Activated naive CD8-positive, alpha-beta T cell treated with anti-CD3 and anti-CD28 coated beads, Interleukin-2, amount 50 U/mL, for 24 hours (primary cell): ENCODE measurements at regions not wholly inside any gene's neighbourhood (a gene's known extent, or its start where the extent isn't known, plus 50 kb on each side); places are given as distances from the start of the nearest gene placed in this dataset.
"Not testable (repeated sequence)": the region's sequence is repeated elsewhere in the genome, so short reads cannot be mapped to it uniquely, and the experiment has no call there.

Experiments
- ATAC-seq: fragments of 150-1000 bp; cut with Tn5 transposase; one replicate; pipeline ENCODE4 v1.10.0; 2021
- DNase-seq: peaks from one replicate; pipeline ENCODE4 v3.0.0; 2021
- H3K27ac Mint-ChIP-seq: one replicate; pipeline ENCODE4 v1.8.0; 2021; ENCODE audit warnings: mild to moderate bottlenecking, mixed read lengths
- H3K27me3 Mint-ChIP-seq: one replicate; pipeline ENCODE4 v1.8.0; 2021; ENCODE audit warnings: mixed read lengths
- H3K36me3 Mint-ChIP-seq: one replicate; pipeline ENCODE4 v1.8.0; 2021; ENCODE audit warnings: low read depth, mixed read lengths
- H3K4me1 Mint-ChIP-seq: one replicate; pipeline ENCODE4 v1.8.0; 2021; ENCODE audit warnings: mixed read lengths
- H3K4me3 Mint-ChIP-seq: one replicate; pipeline ENCODE4 v1.8.0; 2021; ENCODE audit warnings: mild to moderate bottlenecking, moderate library complexity, mixed read lengths
- H3K9me3 Mint-ChIP-seq: one replicate; pipeline ENCODE4 v1.8.0; 2021; ENCODE audit warnings: mixed read lengths

- ATAC-seq, result no peak
- Mint-ChIP-seq H3K27me3 (no peaks in the 10 kb centered on the region), H3K4me1 (no peaks in the 10 kb centered on the region), H3K27ac (no peak overlapping the region), H3K4me3 (no peak overlapping the region), H3K36me3 (peaks cover 6% of the 10 kb centered on the region), H3K9me3 (peaks cover 7% of the 10 kb centered on the region)
- DNase-seq, result no peak
These were observed 134.6 kb downstream of the ASMT start for GRCh38 chrX:1749499-1749898.

GRCh38 chrX:1750267-1750666, 135.4 kb downstream of the ASMT start:
- no peak for ATAC-seq
- Mint-ChIP-seq H3K4me1 (no peaks in the 10 kb centered on the region), H3K9me3 (peaks cover 4% of the 10 kb centered on the region), H3K27me3 (no peaks in the 10 kb centered on the region), H3K27ac (no peak overlapping the region), H3K36me3 (no peaks in the 10 kb centered on the region), H3K4me3 (no peak overlapping the region)
- no peak for DNase-seq

DNA sequence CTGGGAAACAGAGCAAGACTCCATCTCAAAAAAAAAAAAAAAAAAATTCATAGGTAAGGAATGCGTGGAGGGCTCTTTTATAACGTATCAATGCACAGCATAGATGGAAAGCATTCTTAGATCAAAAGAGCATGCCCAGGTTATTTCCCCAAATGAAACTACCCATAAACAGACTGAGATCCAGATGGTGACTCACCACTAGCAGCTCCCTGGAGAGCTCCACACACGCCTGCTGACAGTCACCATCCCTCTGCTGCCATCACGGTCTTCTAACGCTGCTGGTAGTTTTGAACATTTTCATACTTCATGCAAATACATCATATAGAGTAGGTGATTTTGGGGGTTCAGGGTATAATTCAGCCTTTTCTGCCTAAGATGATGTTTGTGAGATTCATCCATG, 136.9 kb downstream of the ASMT start:
- no peaks in the 10 kb centered on the region for H3K4me1 Mint-ChIP-seq
- H3K36me3 Mint-ChIP-seq, result peaks cover under 1% of the 10 kb centered on the region
- no peaks in the 10 kb centered on the region for H3K27me3 Mint-ChIP-seq
- ATAC-seq (no peak), DNase-seq (no peak)
- peaks cover 11% of the 10 kb centered on the region for H3K9me3 Mint-ChIP-seq
- H3K27ac Mint-ChIP-seq, result no peak overlapping the region
- no peak overlapping the region for H3K4me3 Mint-ChIP-seq

- H3K27me3 Mint-ChIP-seq, DNase-seq, H3K36me3 Mint-ChIP-seq, H3K27ac Mint-ChIP-seq, H3K4me1 Mint-ChIP-seq, ATAC-seq, H3K4me3 Mint-ChIP-seq: not testable (repeated sequence)
- H3K9me3 Mint-ChIP-seq, result peaks cover 11% of the 10 kb centered on the region
These were observed 137.9 kb downstream of the ASMT start for GRCh38 chrX:1752799-1753198.

GRCh38 chrX:1754077-1754476, 139.2 kb downstream of the ASMT start:
- Mint-ChIP-seq H3K36me3 (peaks cover 5% of the 10 kb centered on the region), H3K4me1 (no peaks in the 10 kb centered on the region), H3K4me3 (no peak overlapping the region), H3K27ac (no peak overlapping the region), H3K9me3 (peaks cover 11% of the 10 kb centered on the region), H3K27me3 (no peaks in the 10 kb centered on the region)
- ATAC-seq, result no peak
- DNase-seq, result no peak

GRCh38 chrX:1763294-1763693, 148.4 kb downstream of the ASMT start:
- Mint-ChIP-seq H3K27me3 (peaks cover 2% of the 10 kb centered on the region), H3K4me1 (peaks cover 8% of the 10 kb centered on the region), H3K9me3 (peaks cover 18% of the 10 kb centered on the region), H3K27ac (no peak overlapping the region), H3K4me3 (no peak overlapping the region), H3K36me3 (peaks cover 8% of the 10 kb centered on the region)
- no peak for ATAC-seq
- DNase-seq, result no peak

DNA sequence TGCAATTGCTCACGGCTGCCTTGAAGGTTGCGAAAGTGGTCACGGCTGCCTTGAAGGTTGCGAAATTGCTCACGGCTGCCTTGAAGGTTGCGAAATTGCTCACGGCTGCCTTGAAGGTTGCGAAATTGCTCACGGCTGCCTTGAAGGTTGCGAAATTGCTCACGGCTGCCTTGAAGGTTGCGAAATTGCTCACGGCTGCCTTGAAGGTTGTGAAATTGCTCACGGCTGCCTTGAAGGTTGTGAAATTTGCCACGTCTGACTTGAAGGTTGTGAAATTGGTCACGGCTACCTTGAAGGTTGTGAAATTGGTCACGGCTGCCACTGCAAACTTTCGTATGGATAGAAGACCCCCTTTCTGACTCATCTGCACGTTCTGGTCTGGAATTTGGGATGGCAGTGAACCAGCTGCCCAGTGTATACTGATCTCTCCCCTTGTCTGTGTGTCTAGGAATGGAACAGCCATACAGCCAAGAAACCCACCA, 150.1 kb downstream of the ASMT start:
- not testable (repeated sequence) for H3K36me3 Mint-ChIP-seq, ATAC-seq, H3K4me1 Mint-ChIP-seq, H3K27me3 Mint-ChIP-seq, DNase-seq, H3K4me3 Mint-ChIP-seq
- Mint-ChIP-seq H3K27ac (peak overlapping the region; percentile 71), H3K9me3 (peaks cover 29% of the 10 kb centered on the region)

DNA sequence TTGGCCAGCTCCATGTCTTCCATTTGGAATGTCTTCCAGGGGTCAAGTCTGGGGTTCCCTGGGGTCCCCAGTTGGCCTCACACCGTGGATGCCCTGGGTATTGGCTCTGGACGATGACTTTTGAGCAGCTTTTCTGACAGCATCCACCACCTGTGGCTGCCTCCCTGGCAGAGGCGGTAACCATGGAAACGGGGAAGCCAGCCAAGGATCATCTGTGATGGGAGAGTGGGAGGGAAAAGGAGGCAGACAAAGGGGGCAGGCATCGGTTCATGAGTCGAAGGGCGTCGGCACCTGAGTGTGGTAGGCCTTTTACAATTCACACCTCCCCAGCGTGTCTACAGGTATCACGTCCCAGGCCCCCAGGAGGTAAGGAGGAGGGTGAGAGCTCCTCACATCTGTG, 152.2 kb downstream of the ASMT start:
- DNase-seq (no peak), ATAC-seq (peak; percentile 28)
- H3K27ac Mint-ChIP-seq, result no peak overlapping the region
- peaks cover 42% of the 10 kb centered on the region for H3K9me3 Mint-ChIP-seq
- peaks cover 8% of the 10 kb centered on the region for H3K4me1 Mint-ChIP-seq
- H3K4me3 Mint-ChIP-seq, result no peak overlapping the region
- H3K36me3 Mint-ChIP-seq, result peaks cover 8% of the 10 kb centered on the region
- no peaks in the 10 kb centered on the region for H3K27me3 Mint-ChIP-seq

- no peak for DNase-seq
- no peaks in the 10 kb centered on the region for H3K36me3 Mint-ChIP-seq
- peaks cover 2% of the 10 kb centered on the region for H3K27me3 Mint-ChIP-seq
- H3K4me3 Mint-ChIP-seq, result no peak overlapping the region
- H3K27ac Mint-ChIP-seq, result no peak overlapping the region
- peak; percentile 54 for ATAC-seq
- H3K9me3 Mint-ChIP-seq, result peaks cover 3% of the 10 kb centered on the region
- peaks cover 2% of the 10 kb centered on the region for H3K4me1 Mint-ChIP-seq
These were observed 164.0 kb downstream of the ASMT start for GRCh38 chrX:1778817-1779216.

DNA sequence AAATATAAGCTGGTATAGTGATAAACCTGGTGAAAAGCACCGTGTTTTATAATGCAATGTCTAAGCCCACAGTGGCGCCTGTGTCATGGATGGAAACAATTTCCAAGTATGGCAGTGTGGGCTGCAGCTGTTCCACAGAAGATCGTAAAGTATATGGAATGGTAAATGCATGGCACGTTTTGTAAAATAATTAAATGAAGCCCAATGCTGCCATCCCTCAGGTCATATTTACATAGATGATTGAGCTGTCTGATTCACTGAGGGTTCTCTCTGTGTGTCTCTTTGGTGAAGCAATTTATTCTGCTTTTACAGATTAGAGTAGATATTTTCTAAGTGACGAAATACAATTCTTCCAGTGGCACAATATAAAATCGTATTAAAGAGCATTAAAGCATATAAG, 164.8 kb downstream of the ASMT start:
- H3K36me3 Mint-ChIP-seq, result no peaks in the 10 kb centered on the region
- H3K27ac Mint-ChIP-seq, result no peak overlapping the region
- H3K4me3 Mint-ChIP-seq, result no peak overlapping the region
- ATAC-seq (no peak), DNase-seq (no peak)
- peaks cover 2% of the 10 kb centered on the region for H3K4me1 Mint-ChIP-seq
- H3K9me3 Mint-ChIP-seq, result peaks cover 8% of the 10 kb centered on the region
- peaks cover 2% of the 10 kb centered on the region for H3K27me3 Mint-ChIP-seq

DNA sequence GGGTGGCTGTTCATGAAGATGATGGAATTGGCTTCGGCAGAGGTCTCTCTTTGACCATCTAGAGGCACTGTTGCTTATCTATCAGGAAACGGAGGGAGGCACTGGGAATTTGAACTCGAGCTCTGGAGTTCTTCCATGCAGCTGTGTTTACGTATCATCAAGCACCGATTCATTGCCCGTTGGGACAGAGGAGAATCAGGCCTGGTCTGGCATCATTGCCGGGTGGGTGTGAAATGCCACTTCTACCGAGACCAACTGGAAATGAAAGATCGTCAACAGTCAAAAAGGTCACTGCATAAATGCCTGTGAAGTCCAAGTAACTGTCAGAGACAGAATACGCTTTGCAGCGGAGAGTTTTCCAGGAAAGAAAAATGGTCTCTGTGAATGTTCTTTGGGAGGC, 166.9 kb downstream of the ASMT start:
- peaks cover 25% of the 10 kb centered on the region for H3K9me3 Mint-ChIP-seq
- no peaks in the 10 kb centered on the region for H3K27me3 Mint-ChIP-seq
- H3K36me3 Mint-ChIP-seq, result peaks cover 2% of the 10 kb centered on the region
- peaks cover 2% of the 10 kb centered on the region for H3K4me1 Mint-ChIP-seq
- no peak for ATAC-seq
- H3K27ac Mint-ChIP-seq, result no peak overlapping the region
- H3K4me3 Mint-ChIP-seq, result no peak overlapping the region
- no peak for DNase-seq

DNA sequence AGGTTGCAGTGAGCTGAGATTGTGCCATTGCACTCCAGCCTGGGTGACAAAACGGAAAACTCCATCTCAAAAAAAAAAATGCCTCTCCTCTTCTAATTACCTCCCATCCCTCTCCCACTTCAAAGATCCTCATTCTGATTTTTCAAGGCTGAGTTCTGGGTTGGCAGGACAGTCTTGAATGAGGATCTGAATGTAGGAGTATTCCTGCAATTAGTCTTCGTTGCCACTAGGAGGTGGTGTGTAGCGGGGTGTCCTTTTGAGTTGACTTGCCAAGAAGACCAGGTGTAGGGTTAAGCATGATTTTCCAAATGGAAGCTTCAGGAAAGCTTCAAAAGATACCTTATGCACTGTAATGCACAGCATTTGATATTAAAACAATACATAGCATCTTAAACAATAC, 169.9 kb downstream of the ASMT start:
- H3K9me3 Mint-ChIP-seq, result peaks cover 25% of the 10 kb centered on the region
- ATAC-seq, result no peak
- DNase-seq, result no peak
- no peaks in the 10 kb centered on the region for H3K4me1 Mint-ChIP-seq
- no peak overlapping the region for H3K4me3 Mint-ChIP-seq
- no peak overlapping the region for H3K27ac Mint-ChIP-seq
- H3K27me3 Mint-ChIP-seq, result no peaks in the 10 kb centered on the region
- peaks cover 2% of the 10 kb centered on the region for H3K36me3 Mint-ChIP-seq

- Mint-ChIP-seq H3K4me1 (no peaks in the 10 kb centered on the region), H3K27ac (no peak overlapping the region), H3K27me3 (no peaks in the 10 kb centered on the region), H3K9me3 (peaks cover 25% of the 10 kb centered on the region), H3K36me3 (peaks cover 2% of the 10 kb centered on the region), H3K4me3 (no peak overlapping the region)
- DNase-seq (no peak), ATAC-seq (no peak)
These were observed 173.5 kb downstream of the ASMT start for GRCh38 chrX:1788300-1788911.

- no peaks in the 10 kb centered on the region for H3K36me3 Mint-ChIP-seq
- DNase-seq, result no peak
- H3K9me3 Mint-ChIP-seq, result no peaks in the 10 kb centered on the region
- no peak overlapping the region for H3K27ac Mint-ChIP-seq
- no peak overlapping the region for H3K4me3 Mint-ChIP-seq
- H3K4me1 Mint-ChIP-seq, result no peaks in the 10 kb centered on the region
- H3K27me3 Mint-ChIP-seq, result no peaks in the 10 kb centered on the region
- no peak for ATAC-seq
These were observed 177.8 kb downstream of the ASMT start for GRCh38 chrX:1792636-1793035.

DNA sequence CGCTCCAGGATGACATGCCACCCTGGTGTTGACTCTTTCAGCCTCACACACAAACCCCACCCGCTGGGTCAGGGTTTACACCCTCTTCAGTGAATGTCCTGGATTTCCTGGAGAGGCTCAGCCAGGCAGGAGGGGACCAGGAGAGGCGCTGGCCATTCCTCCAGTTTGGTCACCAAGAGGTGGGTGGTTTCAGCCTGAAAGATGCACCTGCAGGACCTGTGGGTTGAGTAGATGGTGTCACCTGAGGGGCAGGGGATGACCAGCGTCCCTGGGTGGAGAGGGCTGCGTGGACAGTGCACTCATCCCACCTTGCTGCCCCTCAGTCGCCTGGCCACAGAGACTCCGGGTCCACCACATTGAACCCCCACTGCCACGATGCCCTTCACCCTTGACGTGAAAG, 179.7 kb downstream of the ASMT start:
- Mint-ChIP-seq H3K27ac (no peak overlapping the region), H3K4me3 (no peak overlapping the region), H3K36me3 (no peaks in the 10 kb centered on the region), H3K9me3 (no peaks in the 10 kb centered on the region), H3K4me1 (no peaks in the 10 kb centered on the region), H3K27me3 (no peaks in the 10 kb centered on the region)
- ATAC-seq (no peak), DNase-seq (no peak)

DNA sequence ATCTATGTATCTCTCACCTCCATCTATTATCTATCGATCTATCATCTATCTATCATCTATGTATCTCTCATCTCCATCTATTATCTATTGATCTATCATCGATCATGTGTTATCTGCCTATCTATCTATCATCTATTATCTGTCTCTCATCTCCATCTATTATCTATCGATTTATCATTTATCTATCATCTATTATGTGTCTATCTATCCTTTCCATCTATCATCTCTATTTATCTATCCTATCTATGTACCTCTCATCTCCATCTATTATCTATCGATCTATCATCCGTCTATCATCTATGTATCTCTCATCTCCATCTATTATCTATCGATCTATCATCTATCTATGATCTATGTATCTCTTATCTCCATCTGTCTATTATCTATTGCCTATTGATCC, 188.1 kb downstream of the ASMT start:
- Mint-ChIP-seq H3K4me1 (no peaks in the 10 kb centered on the region), H3K27me3 (no peaks in the 10 kb centered on the region), H3K4me3 (no peak overlapping the region), H3K27ac (no peak overlapping the region), H3K9me3 (no peaks in the 10 kb centered on the region), H3K36me3 (no peaks in the 10 kb centered on the region)
- no peak for ATAC-seq
- DNase-seq, result no peak
